Tibial artery (tissue), 4 donors: ENCODE measurements at regions not wholly inside any gene's neighbourhood (a gene's known extent, or its start where the extent isn't known, plus 50 kb on each side); places are given as distances from the start of the nearest gene placed in this dataset.

ENCODE experiments used
- DNase-seq, 2 donors: peaks; one replicate each; pipeline ENCODE4 v3.0.0-alpha.2; 2019
- H3K27ac ChIP-seq, 2 donors: fragments of 200-600 bp; sonication (generic) in 1 of 2; 1 replicate in 1 of 2; 2 replicates in 1 of 2; pipeline ENCODE4 v1.5.1; 2018 to 2019; ENCODE audit warnings: mild to moderate bottlenecking in 1 of 2
- H3K27me3 ChIP-seq, 2 donors: fragments of 200-600 bp; sonication (generic) in 1 of 2; one replicate each; pipeline versions ENCODE4 v1.5.1 to v1.6.0; 2016 to 2019
- H3K36me3 ChIP-seq, 3 donors: fragments of 200-600 bp; sonication (generic) in 2 of 3; one replicate each; pipeline ENCODE4 v1.5.1; 2016 to 2019; ENCODE audit warnings: mild to moderate bottlenecking in 2 of 3
- H3K4me1 ChIP-seq, 4 donors: fragments of 200-600 bp; sonication (generic) in 2 of 4; 1 replicate in 3 of 4; 2 replicates in 1 of 4; pipeline ENCODE4 v1.5.1; 2016 to 2019
- H3K4me3 ChIP-seq, 2 donors: fragments of 200-600 bp; sonication (generic) in 1 of 2; 1 replicate in 1 of 2; 2 replicates in 1 of 2; pipeline ENCODE4 v1.5.1; 2018 to 2019; ENCODE audit warnings: mild to moderate bottlenecking in 2 of 2
- H3K9me3 ChIP-seq, 3 donors: fragments of 200-600 bp; sonication (generic) in 1 of 3; one replicate each; pipeline ENCODE4 v1.5.1; 2016 to 2019
- intact Hi-C: fragments of 100-400 bp; cut with DNase I; formaldehyde crosslinking; loops from one replicate; pipeline ENCODE4 v1.15.0; 2023; ENCODE audit warnings: low total_unique reads
- TF ChIP-seq, protein P1 (sequence below), 2 experiments: fragments of 200-600 bp in 1 of 2; fragments of 450-650 bp in 1 of 2; IDR thresholded peaks; one replicate each; pipeline ENCODE4 v1.5.1; 2017 to 2019; ENCODE audit warnings: antibody characterized with exemption in 2 of 2, mild to moderate bottlenecking in 1 of 2, moderate library complexity in 1 of 2

DNA sequence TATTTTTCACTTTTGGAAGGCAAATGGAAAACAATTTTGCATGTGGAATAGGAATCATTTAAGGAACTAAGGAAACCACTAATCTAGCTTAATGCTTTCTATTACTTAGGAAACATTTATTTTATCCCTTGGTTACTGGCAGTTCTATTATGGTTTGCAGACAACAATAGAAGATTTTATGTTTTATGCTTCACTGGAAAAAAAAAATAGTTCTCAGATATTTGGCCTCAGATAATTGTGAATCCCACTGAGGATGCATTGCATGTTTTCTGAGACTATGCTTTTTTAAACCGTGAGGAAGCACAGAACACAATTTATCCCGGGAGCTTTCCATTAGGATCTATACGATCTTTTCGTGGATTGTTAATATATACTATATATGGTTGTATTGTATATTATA lies 356.9 kb downstream of the CSNK1G3 start:
- H3K27ac ChIP-seq: no peak overlapping the region
- H3K36me3 ChIP-seq: no peaks in the 10 kb centered on the region
- H3K4me1 ChIP-seq: no peaks in the 10 kb centered on the region
- no peak for DNase-seq
- H3K27me3 ChIP-seq: no peaks in the 10 kb centered on the region
- no peaks in the 10 kb centered on the region for H3K9me3 ChIP-seq
- intact Hi-C loops: no loop called here
- H3K4me3 ChIP-seq: no peak overlapping the region
- TF ChIP-seq, protein P1, sequence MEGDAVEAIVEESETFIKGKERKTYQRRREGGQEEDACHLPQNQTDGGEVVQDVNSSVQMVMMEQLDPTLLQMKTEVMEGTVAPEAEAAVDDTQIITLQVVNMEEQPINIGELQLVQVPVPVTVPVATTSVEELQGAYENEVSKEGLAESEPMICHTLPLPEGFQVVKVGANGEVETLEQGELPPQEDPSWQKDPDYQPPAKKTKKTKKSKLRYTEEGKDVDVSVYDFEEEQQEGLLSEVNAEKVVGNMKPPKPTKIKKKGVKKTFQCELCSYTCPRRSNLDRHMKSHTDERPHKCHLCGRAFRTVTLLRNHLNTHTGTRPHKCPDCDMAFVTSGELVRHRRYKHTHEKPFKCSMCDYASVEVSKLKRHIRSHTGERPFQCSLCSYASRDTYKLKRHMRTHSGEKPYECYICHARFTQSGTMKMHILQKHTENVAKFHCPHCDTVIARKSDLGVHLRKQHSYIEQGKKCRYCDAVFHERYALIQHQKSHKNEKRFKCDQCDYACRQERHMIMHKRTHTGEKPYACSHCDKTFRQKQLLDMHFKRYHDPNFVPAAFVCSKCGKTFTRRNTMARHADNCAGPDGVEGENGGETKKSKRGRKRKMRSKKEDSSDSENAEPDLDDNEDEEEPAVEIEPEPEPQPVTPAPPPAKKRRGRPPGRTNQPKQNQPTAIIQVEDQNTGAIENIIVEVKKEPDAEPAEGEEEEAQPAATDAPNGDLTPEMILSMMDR (IDR thresholded peaks at IDR 0.05): no peak

DNA sequence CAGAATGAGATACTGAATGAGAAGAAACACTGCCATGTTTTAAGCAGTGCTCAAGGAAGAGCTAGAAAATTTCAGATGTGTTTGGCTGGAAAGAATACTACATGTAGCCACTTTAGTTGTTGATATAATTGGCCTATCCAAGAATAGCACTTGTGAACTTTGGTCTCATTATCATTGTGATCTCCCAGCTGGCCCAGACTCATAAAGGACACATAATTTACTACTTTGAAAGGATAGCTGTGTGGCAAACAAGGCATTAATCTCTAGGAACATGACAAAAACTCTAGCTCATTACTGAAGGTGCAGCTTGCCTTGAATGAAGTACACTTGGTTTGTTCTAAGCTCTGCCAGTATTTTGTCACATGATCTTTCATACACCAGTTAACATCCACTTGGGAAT lies 356.3 kb downstream of the CSNK1G3 start:
- TF ChIP-seq, protein P1 (IDR thresholded peaks at IDR 0.05): no peak
- no peaks in the 10 kb centered on the region for H3K4me1 ChIP-seq
- H3K9me3 ChIP-seq: no peaks in the 10 kb centered on the region
- intact Hi-C loops: no loop called here
- H3K36me3 ChIP-seq: no peaks in the 10 kb centered on the region
- H3K27ac ChIP-seq: no peak overlapping the region
- H3K4me3 ChIP-seq: no peak overlapping the region
- DNase-seq: no peak
- H3K27me3 ChIP-seq: no peaks in the 10 kb centered on the region

DNA sequence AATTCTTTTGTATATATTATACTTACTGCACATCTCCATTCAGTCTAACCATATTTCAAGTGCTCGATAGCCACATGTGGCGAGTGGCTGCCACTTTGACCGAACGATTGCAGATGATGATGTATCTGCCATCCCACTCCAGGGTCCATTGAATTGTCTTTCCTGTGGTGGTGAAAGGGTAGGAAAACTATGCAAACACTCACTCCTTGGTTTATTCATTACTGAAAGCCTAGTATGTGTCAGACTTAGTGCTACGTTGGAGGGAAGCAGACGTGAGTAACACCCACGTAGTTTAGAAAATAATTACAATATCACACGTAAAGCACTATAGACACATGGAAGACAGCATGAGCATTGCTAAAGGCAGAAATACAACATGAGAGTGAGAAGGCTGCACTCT lies 353.7 kb downstream of the CSNK1G3 start:
- Histone ChIP-seq H3K27me3 (no peaks in the 10 kb centered on the region), H3K27ac (no peak overlapping the region), H3K36me3 (no peaks in the 10 kb centered on the region), H3K4me3 (no peak overlapping the region), H3K4me1 (no peaks in the 10 kb centered on the region), H3K9me3 (no peaks in the 10 kb centered on the region)
- intact Hi-C loops: no loop called here
- TF ChIP-seq, protein P1 (IDR thresholded peaks at IDR 0.05): no peak
- no peak for DNase-seq

DNA sequence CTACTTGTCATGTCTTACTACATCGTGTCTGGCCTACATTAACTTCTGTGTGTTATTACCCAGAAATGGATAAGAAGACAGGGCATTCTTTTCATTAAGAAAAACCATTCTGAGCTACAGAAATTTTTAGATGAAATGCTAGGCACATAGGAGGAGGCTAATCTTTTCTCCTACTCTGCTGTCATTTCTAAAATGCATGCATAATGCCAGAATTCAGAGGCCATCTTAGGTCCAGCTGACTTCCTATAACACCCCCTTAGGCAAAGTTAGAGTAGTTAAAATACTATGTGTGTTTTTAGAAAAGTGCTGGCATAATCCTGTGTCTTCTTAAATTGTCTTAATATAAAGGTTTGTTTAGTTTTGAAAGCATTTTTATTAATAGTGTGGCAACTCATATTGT lies 352.6 kb downstream of the CSNK1G3 start:
- TF ChIP-seq, protein P1 (IDR thresholded peaks at IDR 0.05): no peak
- intact Hi-C loops: no loop called here
- H3K27me3 ChIP-seq: no peaks in the 10 kb centered on the region
- no peaks in the 10 kb centered on the region for H3K4me1 ChIP-seq
- H3K36me3 ChIP-seq: no peaks in the 10 kb centered on the region
- H3K4me3 ChIP-seq: no peak overlapping the region
- no peak overlapping the region for H3K27ac ChIP-seq
- no peak for DNase-seq
- H3K9me3 ChIP-seq: no peaks in the 10 kb centered on the region

DNA sequence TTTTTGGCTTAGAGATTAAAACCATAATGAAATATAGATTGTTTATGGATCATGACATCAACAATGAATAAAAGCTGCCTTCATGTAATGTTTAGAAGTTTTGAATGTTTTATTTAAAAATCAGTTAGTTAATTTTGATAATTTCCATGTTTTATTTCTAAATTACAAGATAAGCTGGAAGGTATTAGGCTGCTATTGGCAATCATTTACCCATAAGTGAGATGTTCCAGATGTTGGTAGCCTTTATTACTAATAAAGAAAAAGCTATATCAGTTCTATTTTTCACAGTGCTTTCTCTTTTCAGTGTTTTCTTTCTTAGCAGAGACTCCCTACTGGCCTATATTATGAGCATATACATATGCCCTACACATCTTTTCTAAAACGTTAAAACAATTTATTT lies 347.0 kb downstream of the CSNK1G3 start:
- no peaks in the 10 kb centered on the region for H3K9me3 ChIP-seq
- H3K36me3 ChIP-seq: no peaks in the 10 kb centered on the region
- no peak overlapping the region for H3K4me3 ChIP-seq
- H3K4me1 ChIP-seq: no peaks in the 10 kb centered on the region
- intact Hi-C loops: no loop called here
- TF ChIP-seq, protein P1 (IDR thresholded peaks at IDR 0.05): no peak
- no peak for DNase-seq
- H3K27me3 ChIP-seq: no peaks in the 10 kb centered on the region
- no peak overlapping the region for H3K27ac ChIP-seq

DNA sequence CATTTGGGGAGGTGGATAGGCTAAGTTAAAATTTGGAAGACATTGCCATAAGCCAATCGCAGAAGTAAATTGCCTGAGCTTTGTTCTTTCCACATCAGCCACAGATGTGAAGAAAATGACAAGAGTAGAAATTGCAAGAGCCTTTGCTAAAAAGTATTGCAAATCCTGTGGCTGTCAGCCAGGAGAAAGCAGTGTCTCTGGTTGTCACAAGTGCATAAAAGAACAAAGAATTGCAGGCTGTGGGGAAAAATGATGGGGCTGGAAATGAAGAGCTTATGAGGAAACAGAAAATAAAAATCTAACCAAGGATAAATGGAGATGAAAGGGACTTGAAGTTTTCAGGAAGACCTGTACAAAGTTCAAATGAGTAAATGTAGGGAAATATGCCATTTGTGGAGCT lies 344.8 kb downstream of the CSNK1G3 start:
- Histone ChIP-seq H3K9me3 (no peaks in the 10 kb centered on the region), H3K27ac (no peak overlapping the region), H3K4me1 (no peaks in the 10 kb centered on the region), H3K36me3 (no peaks in the 10 kb centered on the region), H3K27me3 (no peaks in the 10 kb centered on the region), H3K4me3 (no peak overlapping the region)
- no peak for DNase-seq
- TF ChIP-seq, protein P1 (IDR thresholded peaks at IDR 0.05): no peak
- intact Hi-C loops: no loop called here
